ENCODE measurements at regions not wholly inside any gene's neighbourhood (a gene's known extent, or its start where the extent isn't known, plus 50 kb on each side); places are given as distances from the start of the nearest gene placed in this dataset.

DNA sequence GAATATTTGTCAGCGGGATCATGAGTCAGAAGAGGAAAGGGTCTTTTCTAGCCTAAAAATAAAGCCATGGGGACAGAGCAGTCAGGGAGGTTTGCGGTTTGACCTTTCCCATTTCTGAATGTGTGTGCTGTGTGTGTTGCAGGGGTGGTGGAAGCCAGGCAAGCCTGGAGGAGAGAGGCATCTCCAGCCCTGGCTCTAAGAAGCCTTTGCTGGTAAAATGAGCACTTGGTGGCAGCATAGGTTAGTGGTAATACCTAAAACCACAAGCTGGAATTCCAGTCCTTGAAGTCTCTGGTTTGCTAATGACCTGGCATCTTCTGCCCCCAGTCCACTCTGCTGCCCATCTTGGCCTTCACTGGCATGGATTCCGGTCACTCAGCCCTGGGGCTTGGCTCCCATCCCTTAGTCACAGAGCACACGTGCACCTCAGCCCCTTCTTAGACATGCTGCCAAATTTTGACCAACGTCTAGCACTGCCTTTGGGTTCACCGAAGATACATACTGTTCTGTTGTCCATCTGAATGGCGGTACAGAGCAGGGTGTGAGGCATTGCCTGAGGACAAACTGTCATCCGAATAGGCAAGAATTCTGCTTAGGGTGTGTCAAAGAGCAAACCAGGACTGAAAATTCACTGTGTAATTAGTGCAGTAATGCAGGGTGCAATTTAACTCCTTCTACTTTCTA lies 52.7 kb downstream of the KCNA5 start:
- no peaks in the 10 kb centered on the region for H3K36me3 Mint-ChIP-seq (ENCODE audit: low read depth)
- no peaks in the 10 kb centered on the region for H3K27me3 Mint-ChIP-seq (ENCODE audit: low read depth)
- H3K4me3 Mint-ChIP-seq = no peak overlapping the region
- H3K4me1 Mint-ChIP-seq = peaks cover 16% of the 10 kb centered on the region
- TF ChIP-seq, protein P1, sequence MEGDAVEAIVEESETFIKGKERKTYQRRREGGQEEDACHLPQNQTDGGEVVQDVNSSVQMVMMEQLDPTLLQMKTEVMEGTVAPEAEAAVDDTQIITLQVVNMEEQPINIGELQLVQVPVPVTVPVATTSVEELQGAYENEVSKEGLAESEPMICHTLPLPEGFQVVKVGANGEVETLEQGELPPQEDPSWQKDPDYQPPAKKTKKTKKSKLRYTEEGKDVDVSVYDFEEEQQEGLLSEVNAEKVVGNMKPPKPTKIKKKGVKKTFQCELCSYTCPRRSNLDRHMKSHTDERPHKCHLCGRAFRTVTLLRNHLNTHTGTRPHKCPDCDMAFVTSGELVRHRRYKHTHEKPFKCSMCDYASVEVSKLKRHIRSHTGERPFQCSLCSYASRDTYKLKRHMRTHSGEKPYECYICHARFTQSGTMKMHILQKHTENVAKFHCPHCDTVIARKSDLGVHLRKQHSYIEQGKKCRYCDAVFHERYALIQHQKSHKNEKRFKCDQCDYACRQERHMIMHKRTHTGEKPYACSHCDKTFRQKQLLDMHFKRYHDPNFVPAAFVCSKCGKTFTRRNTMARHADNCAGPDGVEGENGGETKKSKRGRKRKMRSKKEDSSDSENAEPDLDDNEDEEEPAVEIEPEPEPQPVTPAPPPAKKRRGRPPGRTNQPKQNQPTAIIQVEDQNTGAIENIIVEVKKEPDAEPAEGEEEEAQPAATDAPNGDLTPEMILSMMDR (conservative IDR thresholded peaks at IDR 0.05) = no peak
- DNase-seq (ENCODE audit: low read depth, low spot score) = no peak
- H3K9me3 Mint-ChIP-seq = no peaks in the 10 kb centered on the region
- H3K27ac Mint-ChIP-seq (ENCODE audit: unreplicated experiment) = no peak overlapping the region

DNA sequence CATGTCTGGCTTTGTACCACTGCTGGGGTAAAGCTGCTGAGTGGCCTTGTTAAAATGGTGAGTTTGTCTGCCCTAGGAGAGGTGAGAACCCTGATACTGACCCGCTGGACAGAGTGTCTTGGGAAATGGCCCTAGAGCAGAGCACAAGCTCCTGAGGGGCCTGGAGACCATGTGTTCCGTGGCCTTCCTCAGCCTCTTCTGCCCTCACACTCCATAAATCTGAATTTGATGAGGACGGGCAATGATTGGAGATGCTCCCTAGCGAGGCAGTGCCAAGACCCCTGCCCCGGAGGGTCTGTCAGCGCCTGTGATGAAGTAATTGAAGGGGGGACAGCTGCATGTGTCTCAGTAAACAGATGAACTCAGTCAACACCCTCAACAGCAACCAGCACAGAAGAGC lies 54.1 kb downstream of the KCNA5 start:
- peaks cover 16% of the 10 kb centered on the region for H3K4me1 Mint-ChIP-seq
- H3K27ac Mint-ChIP-seq (ENCODE audit: unreplicated experiment) = no peak overlapping the region
- H3K27me3 Mint-ChIP-seq (ENCODE audit: low read depth) = no peaks in the 10 kb centered on the region
- no peaks in the 10 kb centered on the region for H3K36me3 Mint-ChIP-seq (ENCODE audit: low read depth)
- TF ChIP-seq, protein P1 (conservative IDR thresholded peaks at IDR 0.05) = no peak
- H3K9me3 Mint-ChIP-seq = no peaks in the 10 kb centered on the region
- no peak for DNase-seq (ENCODE audit: low read depth, low spot score)
- no peak overlapping the region for H3K4me3 Mint-ChIP-seq

DNA sequence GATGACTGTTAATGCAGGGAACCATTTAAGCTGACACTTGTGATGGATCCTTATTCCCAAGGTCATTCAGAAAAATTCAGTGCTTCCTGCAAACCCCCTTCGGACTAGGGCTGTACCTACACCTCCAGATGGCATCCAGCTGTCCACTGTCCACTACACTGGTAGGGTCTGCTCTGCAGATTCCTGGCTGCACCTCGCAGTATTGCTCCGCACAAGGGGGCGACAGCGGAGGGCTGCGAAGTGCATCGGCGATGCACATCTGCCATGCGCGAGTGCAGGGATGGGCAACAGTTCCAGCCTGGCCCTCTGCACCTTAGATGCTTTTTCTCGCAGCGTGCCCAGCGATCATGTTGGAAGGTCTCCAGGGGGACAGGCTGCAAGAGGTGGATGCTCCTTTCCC lies 55.5 kb downstream of the KCNA5 start:
- no peak overlapping the region for H3K27ac Mint-ChIP-seq (ENCODE audit: unreplicated experiment)

DNA sequence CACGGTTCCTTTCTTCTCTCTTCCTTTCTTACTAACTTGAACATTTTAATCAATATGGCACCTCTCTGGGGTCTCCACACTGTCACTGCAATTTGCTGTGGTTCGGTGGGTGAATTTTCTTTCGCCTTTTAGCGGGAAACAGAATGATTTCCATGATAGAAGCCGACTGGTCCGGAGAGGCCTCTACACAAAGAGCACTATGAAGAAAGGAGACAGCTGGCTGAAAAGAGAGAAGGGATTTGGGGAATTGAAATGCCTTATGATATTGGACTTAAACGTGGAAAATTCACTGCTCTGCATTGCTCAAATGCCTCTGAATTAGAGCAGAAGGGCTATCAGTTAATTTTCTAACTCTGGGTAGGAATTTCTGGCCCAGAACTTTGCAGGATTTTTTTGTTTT lies 55.9 kb downstream of the KCNA5 start:
- no peak for DNase-seq (ENCODE audit: low read depth, low spot score)
- peak overlapping the region; percentile 96 for H3K27ac Mint-ChIP-seq (ENCODE audit: unreplicated experiment)
- no peaks in the 10 kb centered on the region for H3K9me3 Mint-ChIP-seq
- peaks cover 16% of the 10 kb centered on the region for H3K4me1 Mint-ChIP-seq
- H3K4me3 Mint-ChIP-seq = no peak overlapping the region
- no peaks in the 10 kb centered on the region for H3K27me3 Mint-ChIP-seq (ENCODE audit: low read depth)
- TF ChIP-seq, protein P1 (conservative IDR thresholded peaks at IDR 0.05) = no peak
- no peaks in the 10 kb centered on the region for H3K36me3 Mint-ChIP-seq (ENCODE audit: low read depth)

More for the DNA sequence above, 55.5 kb downstream of the KCNA5 start:
- no peak for DNase-seq (ENCODE audit: low read depth, low spot score)
- H3K4me1 Mint-ChIP-seq = peaks cover 16% of the 10 kb centered on the region
- no peak overlapping the region for H3K4me3 Mint-ChIP-seq
- TF ChIP-seq, protein P1 (conservative IDR thresholded peaks at IDR 0.05) = no peak
- H3K27me3 Mint-ChIP-seq (ENCODE audit: low read depth) = no peaks in the 10 kb centered on the region
- no peaks in the 10 kb centered on the region for H3K9me3 Mint-ChIP-seq
- no peaks in the 10 kb centered on the region for H3K36me3 Mint-ChIP-seq (ENCODE audit: low read depth)

DNA sequence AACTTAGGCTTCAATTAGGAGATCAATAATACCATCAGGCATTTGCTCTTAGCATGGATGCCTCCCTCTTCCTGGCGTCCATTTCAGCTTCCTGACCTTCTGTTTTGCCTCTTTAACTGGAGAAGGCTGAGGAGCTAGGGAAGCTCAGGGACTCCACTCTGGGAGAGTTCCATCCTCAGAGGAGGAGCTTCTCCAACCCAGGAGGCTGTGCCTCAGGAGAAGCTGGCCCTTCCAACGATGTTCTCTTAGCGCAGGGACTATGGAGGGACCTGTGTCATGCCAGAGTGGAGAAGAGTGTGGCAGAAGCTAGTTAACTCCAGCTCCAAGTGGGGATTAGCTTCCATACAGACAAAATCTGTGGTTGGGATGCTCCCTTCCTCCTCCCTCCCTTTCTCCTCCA lies 58.0 kb downstream of the KCNA5 start:
- no peaks in the 10 kb centered on the region for H3K27me3 Mint-ChIP-seq (ENCODE audit: low read depth)
- TF ChIP-seq, protein P1 (conservative IDR thresholded peaks at IDR 0.05) = no peak
- H3K27ac Mint-ChIP-seq (ENCODE audit: unreplicated experiment) = no peak overlapping the region
- peaks cover 8% of the 10 kb centered on the region for H3K9me3 Mint-ChIP-seq
- H3K4me3 Mint-ChIP-seq = no peak overlapping the region
- DNase-seq (ENCODE audit: low read depth, low spot score) = no peak
- no peaks in the 10 kb centered on the region for H3K36me3 Mint-ChIP-seq (ENCODE audit: low read depth)
- peaks cover 10% of the 10 kb centered on the region for H3K4me1 Mint-ChIP-seq
